K562 (cell line): ENCODE measurements at regions not wholly inside any gene's neighbourhood (a gene's known extent, or its start where the extent isn't known, plus 50 kb on each side); places are given as distances from the start of the nearest gene placed in this dataset.
"Not testable (repeated sequence)": the region's sequence is repeated elsewhere in the genome, so short reads cannot be mapped to it uniquely, and the experiment has no call there.

Experiments used
- CTCF ChIP-seq, 3 experiments: IDR thresholded peaks in 2 of 3; conservative IDR thresholded peaks in 1 of 3; 2 replicates each; pipeline ENCODE4 v1.5.1; 2011 to 2012; ENCODE audit warnings: low read length in 3 of 3, mild to moderate bottlenecking in 3 of 3, control low read depth in 2 of 3, improper control_type of control experiment in 1 of 3, inconsistent platforms in 1 of 3, low read depth in 1 of 3, mixed read lengths in 1 of 3, moderate library complexity in 1 of 3; ENCODE audit not compliant: insufficient read depth in 2 of 3
- KDM1A ChIP-seq, 2 experiments: fragments of 450-650 bp; IDR thresholded peaks; 2 replicates each; pipeline ENCODE4 v1.6.1; 2016; ENCODE audit warnings: mild to moderate bottlenecking in 2 of 2
- NKRF ChIP-seq: fragments of 450-650 bp; IDR thresholded peaks from 2 replicates; pipeline ENCODE4 v1.6.1; 2016; ENCODE audit warnings: borderline replicate concordance
- PKNOX1 ChIP-seq: fragments of 450-650 bp; IDR thresholded peaks from 2 replicates; pipeline ENCODE4 v1.6.1; 2016
- SP1 ChIP-seq: sonication (generic); formaldehyde crosslinking; IDR thresholded peaks from 2 replicates; pipeline ENCODE4 v1.8.1; 2022; ENCODE audit warnings: mild to moderate bottlenecking, missing genetic modification reagents
- XRCC3 ChIP-seq: fragments of 450-650 bp; IDR thresholded peaks from 2 replicates; pipeline ENCODE4 v1.6.1; 2017; ENCODE audit warnings: mild to moderate bottlenecking, moderate library complexity
- ZNF778 ChIP-seq: fragments of 450-650 bp; formaldehyde crosslinking; IDR thresholded peaks from 2 replicates; pipeline ENCODE4 v1.4.0; 2020; ENCODE audit warnings: mild to moderate bottlenecking, moderate library complexity

GRCh38 chr9:63333083-63333482 lies 1951.9 kb downstream of the FOXD4L5 start:
- TF ChIP-seq NKRF; ZNF778 (CRISPR knock-in tag); PKNOX1; CTCF (IDR thresholded peaks at IDR 0.05 in 2 of 3, conservative IDR thresholded peaks at IDR 0.05 in 1 of 3; ENCODE audit: insufficient read depth in 2 of 3, low read depth in 1 of 3, low read length in 3 of 3); XRCC3; SP1 (CRISPR knock-in tag); KDM1A (IDR thresholded peaks at IDR 0.05): not testable (repeated sequence)
